ENCODE measurements at regions not wholly inside any gene's neighbourhood (a gene's known extent, or its start where the extent isn't known, plus 50 kb on each side); places are given as distances from the start of the nearest gene placed in this dataset.

- no peak for TF ChIP-seq CTCF (IDR thresholded peaks at IDR 0.05; ENCODE audit: low read depth, low read length, missing control alignments)
Measured at GRCh38 chrX:34778916-34779315, 121.8 kb upstream of the TMEM47 start.

GRCh38 chrX:34790026-34790425 lies 132.9 kb upstream of the TMEM47 start:
- TF ChIP-seq CTCF (IDR thresholded peaks at IDR 0.05; ENCODE audit: low read depth, low read length, missing control alignments), result no peak
- no peak overlapping the region for H3K4me3 ChIP-seq (replicated peaks; ENCODE audit: low read depth, low read length)
- no peak for DNase-seq (ENCODE audit: extremely low read depth, low read depth)

More at GRCh38 chrX:34778916-34779315, 121.8 kb upstream of the TMEM47 start:
- no peak overlapping the region for H3K4me3 ChIP-seq (replicated peaks; ENCODE audit: low read depth, low read length)
- peak; percentile 10 for DNase-seq (ENCODE audit: extremely low read depth, low read depth)

- H3K4me3 ChIP-seq (replicated peaks; ENCODE audit: low read depth, low read length), result no peak overlapping the region
- no peak for TF ChIP-seq CTCF (IDR thresholded peaks at IDR 0.05; ENCODE audit: low read depth, low read length, missing control alignments)
- no peak for DNase-seq (ENCODE audit: extremely low read depth, low read depth)
Measured at GRCh38 chrX:34805951-34806350, 136.6 kb upstream of the FAM47B start.

GRCh38 chrX:34809096-34809495 lies 133.5 kb upstream of the FAM47B start:
- H3K4me3 ChIP-seq (replicated peaks; ENCODE audit: low read depth, low read length), result no peak overlapping the region
- no peak for DNase-seq (ENCODE audit: extremely low read depth, low read depth)
- TF ChIP-seq CTCF (IDR thresholded peaks at IDR 0.05; ENCODE audit: low read depth, low read length, missing control alignments), result no peak

GRCh38 chrX:34810364-34810763 lies 132.2 kb upstream of the FAM47B start:
- H3K4me3 ChIP-seq (replicated peaks; ENCODE audit: low read depth, low read length), result no peak overlapping the region
- DNase-seq (ENCODE audit: extremely low read depth, low read depth), result peak; percentile 2
- no peak for TF ChIP-seq CTCF (IDR thresholded peaks at IDR 0.05; ENCODE audit: low read depth, low read length, missing control alignments)

GRCh38 chrX:34810916-34811315 lies 131.7 kb upstream of the FAM47B start:
- H3K4me3 ChIP-seq (replicated peaks; ENCODE audit: low read depth, low read length), result no peak overlapping the region
- no peak for TF ChIP-seq CTCF (IDR thresholded peaks at IDR 0.05; ENCODE audit: low read depth, low read length, missing control alignments)
- no peak for DNase-seq (ENCODE audit: extremely low read depth, low read depth)

- no peak overlapping the region for H3K4me3 ChIP-seq (replicated peaks; ENCODE audit: low read depth, low read length)
- TF ChIP-seq CTCF (IDR thresholded peaks at IDR 0.05; ENCODE audit: low read depth, low read length, missing control alignments), result no peak
- no peak for DNase-seq (ENCODE audit: extremely low read depth, low read depth)
Measured at GRCh38 chrX:34813618-34814017, 129.0 kb upstream of the FAM47B start.

Data from HFF-Myc (cell line).